HG02642 (cell line): ENCODE measurements at regions not wholly inside any gene's neighbourhood (a gene's known extent, or its start where the extent isn't known, plus 50 kb on each side); places are given as distances from the start of the nearest gene placed in this dataset.

Experiments
- ATAC-seq: cut with Tn5 transposase; IDR thresholded peaks from one replicate; pipeline ENCODE4 v1.9.1; 2021; ENCODE audit warnings: mild to moderate bottlenecking; ENCODE audit not compliant: unreplicated experiment, poor library complexity

- ATAC-seq: peak; percentile 89
Measured at GRCh38 chr6:139764498-139764986, 390.1 kb upstream of the CITED2 start.

- no peak for ATAC-seq
Measured at GRCh38 chr6:139763468-139764210, 389.2 kb upstream of the CITED2 start.

- peak; percentile 40 for ATAC-seq
Measured at GRCh38 chr6:139762587-139763031, 388.2 kb upstream of the CITED2 start.

GRCh38 chr6:139760128-139760527 is 385.7 kb upstream of the CITED2 start:
- no peak for ATAC-seq

- no peak for ATAC-seq
Measured at GRCh38 chr6:139759086-139759485, 384.6 kb upstream of the CITED2 start.

GRCh38 chr6:139758209-139758611 is 383.8 kb upstream of the CITED2 start:
- no peak for ATAC-seq

GRCh38 chr6:139757784-139758183 is 383.3 kb upstream of the CITED2 start:
- no peak for ATAC-seq

- ATAC-seq: no peak
Measured at GRCh38 chr6:139756381-139756780, 381.9 kb upstream of the CITED2 start.

- no peak for ATAC-seq
Measured at GRCh38 chr6:139754898-139755775, 380.7 kb upstream of the CITED2 start.

GRCh38 chr6:139753198-139753861 is 378.9 kb upstream of the CITED2 start:
- ATAC-seq: no peak

GRCh38 chr6:139752086-139752485 is 377.6 kb upstream of the CITED2 start:
- no peak for ATAC-seq

- ATAC-seq: no peak
Measured at GRCh38 chr6:139751179-139751578, 376.7 kb upstream of the CITED2 start.

GRCh38 chr6:139748353-139749146 is 374.1 kb upstream of the CITED2 start:
- ATAC-seq: no peak

- ATAC-seq: no peak
Measured at GRCh38 chr6:139747154-139747553, 372.7 kb upstream of the CITED2 start.

- no peak for ATAC-seq
Measured at GRCh38 chr6:139744891-139745290, 370.4 kb upstream of the CITED2 start.

- ATAC-seq: no peak
Measured at GRCh38 chr6:139743664-139744437, 369.4 kb upstream of the CITED2 start.

GRCh38 chr6:139742671-139743070 is 368.2 kb upstream of the CITED2 start:
- ATAC-seq: no peak

- ATAC-seq: no peak
Measured at GRCh38 chr6:139738801-139739455, 364.5 kb upstream of the CITED2 start.
